ENCODE measurements at regions not wholly inside any gene's neighbourhood (a gene's known extent, or its start where the extent isn't known, plus 50 kb on each side); places are given as distances from the start of the nearest gene placed in this dataset.

GRCh38 chr7:1357601-1358271, 101.5 kb downstream of the MICALL2 start:
- H3K4me3 ChIP-seq (ENCODE audit: low read depth, low read length) = no peak overlapping the region
- no peak for TF ChIP-seq CTCF (IDR thresholded peaks at IDR 0.05; ENCODE audit: low read depth, low read length)

- no peak for TF ChIP-seq CTCF (IDR thresholded peaks at IDR 0.05; ENCODE audit: low read depth, low read length)
- no peak overlapping the region for H3K4me3 ChIP-seq (ENCODE audit: low read depth, low read length)
Observed at GRCh38 chr7:1358376-1359050, 100.8 kb downstream of the MICALL2 start.

- H3K4me3 ChIP-seq (ENCODE audit: low read depth, low read length) = no peak overlapping the region
- TF ChIP-seq CTCF (IDR thresholded peaks at IDR 0.05; ENCODE audit: low read depth, low read length) = no peak
Observed at GRCh38 chr7:1359051-1359400, 100.2 kb downstream of the MICALL2 start.

- TF ChIP-seq CTCF (IDR thresholded peaks at IDR 0.05; ENCODE audit: low read depth, low read length) = no peak
Observed at GRCh38 chr7:1359681-1360485, 99.4 kb downstream of the MICALL2 start.

GRCh38 chr7:1360521-1360971, 98.7 kb downstream of the MICALL2 start:
- H3K4me3 ChIP-seq (ENCODE audit: low read depth, low read length) = no peak overlapping the region
- no peak for TF ChIP-seq CTCF (IDR thresholded peaks at IDR 0.05; ENCODE audit: low read depth, low read length)

More at GRCh38 chr7:1359681-1360485, 99.4 kb downstream of the MICALL2 start:
- no peak overlapping the region for H3K4me3 ChIP-seq (ENCODE audit: low read depth, low read length)

- TF ChIP-seq CTCF (IDR thresholded peaks at IDR 0.05; ENCODE audit: low read depth, low read length) = no peak
- H3K4me3 ChIP-seq (ENCODE audit: low read depth, low read length) = no peak overlapping the region
Observed at GRCh38 chr7:1361016-1361755, 98.1 kb downstream of the MICALL2 start.

Data from WI38 (cell line).